Activated naive CD4-positive, alpha-beta T cell (primary cell): ENCODE measurements at regions not wholly inside any gene's neighbourhood (a gene's known extent, or its start where the extent isn't known, plus 50 kb on each side); places are given as distances from the start of the nearest gene placed in this dataset.

ENCODE experiments used
- DNase-seq, 4 experiments: peaks; one replicate each; lab custom pipeline; 2025; lab: John Stamatoyannopoulos, UW

- no peak for DNase-seq
These were observed 50.0 kb upstream of the TRPM1 start for GRCh38 chr15:31151301-31152233.

GRCh38 chr15:31153531-31153930, 52.0 kb upstream of the TRPM1 start:
- no peak for DNase-seq

- no peak for DNase-seq
These were observed 53.6 kb upstream of the TRPM1 start for GRCh38 chr15:31155151-31155550.

- no peak for DNase-seq
These were observed 54.7 kb upstream of the TRPM1 start for GRCh38 chr15:31156226-31156625.

GRCh38 chr15:31156808-31157207, 55.3 kb upstream of the TRPM1 start:
- DNase-seq: no peak

- no peak for DNase-seq
These were observed 56.1 kb upstream of the TRPM1 start for GRCh38 chr15:31157644-31158069.

GRCh38 chr15:31158858-31159569, 57.5 kb upstream of the TRPM1 start:
- DNase-seq: no peak

GRCh38 chr15:31159837-31160236, 58.3 kb upstream of the TRPM1 start:
- DNase-seq: no peak

- no peak for DNase-seq
These were observed 58.8 kb upstream of the TRPM1 start for GRCh38 chr15:31160297-31160696.

GRCh38 chr15:31160740-31161495, 59.4 kb upstream of the TRPM1 start:
- DNase-seq: no peak

- DNase-seq: no peak
These were observed 60.4 kb upstream of the TRPM1 start for GRCh38 chr15:31161951-31162350.

- DNase-seq: no peak
These were observed 61.4 kb upstream of the TRPM1 start for GRCh38 chr15:31162721-31163510.

GRCh38 chr15:31163769-31164572, 62.4 kb upstream of the TRPM1 start:
- DNase-seq: no peak

- DNase-seq: no peak
These were observed 63.0 kb upstream of the TRPM1 start for GRCh38 chr15:31164573-31164912.

GRCh38 chr15:31169558-31169957, 68.0 kb upstream of the TRPM1 start:
- no peak for DNase-seq

GRCh38 chr15:31171731-31172130, 70.2 kb upstream of the TRPM1 start:
- DNase-seq: no peak

- no peak for DNase-seq
These were observed 71.1 kb upstream of the TRPM1 start for GRCh38 chr15:31172606-31173005.

- no peak for DNase-seq
These were observed 72.4 kb upstream of the TRPM1 start for GRCh38 chr15:31173790-31174450.

- DNase-seq: no peak
These were observed 74.0 kb upstream of the TRPM1 start for GRCh38 chr15:31175484-31175883.

- DNase-seq: no peak
These were observed 76.4 kb upstream of the TRPM1 start for GRCh38 chr15:31177951-31178350.
